ENCODE measurements at regions not wholly inside any gene's neighbourhood (a gene's known extent, or its start where the extent isn't known, plus 50 kb on each side); places are given as distances from the start of the nearest gene placed in this dataset.
A peak's percentile ranks its signal among the peaks of the same experiment; 100 is the strongest.

DNA sequence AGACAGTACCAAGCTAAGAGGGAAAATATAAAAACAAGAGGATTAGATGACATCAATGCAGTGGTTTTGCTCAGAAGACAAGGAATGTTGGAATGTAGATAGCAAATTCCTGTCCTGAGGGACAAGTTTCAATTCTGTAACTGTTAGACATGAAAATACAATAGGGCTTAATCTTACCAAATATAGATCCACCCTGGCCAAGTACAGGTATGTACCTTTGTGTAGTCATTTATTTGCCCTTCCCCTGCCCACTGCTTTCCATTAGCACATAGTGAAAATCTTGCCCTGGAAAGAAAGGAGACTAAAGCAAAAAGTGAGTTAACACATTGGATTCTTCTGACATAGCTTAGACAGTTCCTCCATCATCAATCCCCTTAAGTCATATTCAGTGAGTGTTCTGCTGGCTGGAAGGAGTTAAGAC is 389.0 kb upstream of the THBS1 start:
- H3K9me3 ChIP-seq = no peaks in the 10 kb centered on the region
- ChIA-PET CTCF (interaction anchor here (0.6 kb wide), 1 partner anchor 419 kb away, joined by 3 read pairs; no protein-coding TSS in a partner anchor), POLR2A (no interaction called here)
- H3K9me2 ChIP-seq = no peaks in the 10 kb centered on the region
- H3K4me3 ChIP-seq (ENCODE audit: low read depth in 2 of 2, low read length in 1 of 2) = no peak overlapping the region
- peak overlapping the region; percentile 43; the same call in 1 of the 2 replicates for H3K9ac ChIP-seq
- peaks cover 2 to 49% of the 10 kb centered on the region in 2 experiments for H3K4me1 ChIP-seq (ENCODE audit: control insufficient read depth in 1 of 2, insufficient read depth in 2 of 2, low read depth in 1 of 2, low read length in 1 of 2)
- peak overlapping the region; percentile 55; the same call in 1 of the 2 replicates for H2AFZ ChIP-seq (ENCODE audit: low read depth)
- H3K27me3 ChIP-seq (ENCODE audit: insufficient read depth) = no peaks in the 10 kb centered on the region
- no peaks in the 10 kb centered on the region for H3K79me2 ChIP-seq (ENCODE audit: insufficient read depth)
- peak overlapping the region; percentile 62 to 88; a peak in 3 of 4 replicates for H3K27ac ChIP-seq (ENCODE audit: low read depth in 2 of 2, low read length in 1 of 2)
- DNase-seq = no peak
- no peaks in the 10 kb centered on the region for H3K36me3 ChIP-seq (replicated peaks in 1 of 2; ENCODE audit: control insufficient read depth in 1 of 2, insufficient read depth in 2 of 2, low read length in 1 of 2)
- peaks cover 51% of the 10 kb centered on the region for H3F3A ChIP-seq (replicated peaks; ENCODE audit: insufficient read depth)
- peak overlapping the region; percentile 43 for H3K4me2 ChIP-seq
- H4K20me1 ChIP-seq (ENCODE audit: insufficient read depth) = no peaks in the 10 kb centered on the region
- TF ChIP-seq NRF1 (IDR thresholded peaks at IDR 0.05; ENCODE audit: low read depth, low read length) (no peak), JUND (IDR thresholded peaks at IDR 0.05) (no peak), YY1 (IDR thresholded peaks at IDR 0.05; ENCODE audit: low read depth) (no peak), ELF1 (IDR thresholded peaks at IDR 0.05) (no peak), CHD2 (IDR thresholded peaks at IDR 0.05; ENCODE audit: low read length, partially characterized antibody) (no peak), TEAD4 (IDR thresholded peaks at IDR 0.05; ENCODE audit: borderline replicate concordance, insufficient read depth) (peak; percentile 50; the same call in 1 of the 2 replicates), GATA2 (CRISPR knock-in tag; IDR thresholded peaks at IDR 0.05) (no peak), NFIC (IDR thresholded peaks at IDR 0.05; ENCODE audit: borderline replicate concordance) (no peak; the same call in 1 of the 2 replicates), IRF3 (IDR thresholded peaks at IDR 0.05; ENCODE audit: low read depth, low read length) (no peak), RXRA (IDR thresholded peaks at IDR 0.05; ENCODE audit: borderline replicate concordance, low read depth) (no peak), GABPA (IDR thresholded peaks at IDR 0.05; ENCODE audit: low read depth) (no peak), PBX3 (IDR thresholded peaks at IDR 0.05) (peak; percentile 23; the same call in 1 of the 2 replicates), ZBTB33 (IDR thresholded peaks at IDR 0.05; ENCODE audit: borderline replicate concordance, low read depth) (no peak), POLR2AphosphoS5 (IDR thresholded peaks at IDR 0.05; ENCODE audit: low read depth, low read length) (no peak), CTCF (IDR thresholded peaks at IDR 0.05) (no peak), MEF2A (IDR thresholded peaks at IDR 0.05; ENCODE audit: borderline replicate concordance, low read depth) (no peak), EP300 (IDR thresholded peaks at IDR 0.05; ENCODE audit: borderline replicate concordance in 1 of 2, low read depth in 1 of 2, low read length in 1 of 2) (peak in 1 of 2 experiments; percentile 46; a peak in 1 of 4 replicates), SMC3 (IDR thresholded peaks at IDR 0.05; ENCODE audit: low read depth, low read length) (no peak), TCF12 (IDR thresholded peaks at IDR 0.05) (peak; percentile 37), EZH2phosphoT487 (IDR thresholded peaks at IDR 0.05; ENCODE audit: borderline replicate concordance, low read depth) (no peak), RCOR1 (IDR thresholded peaks at IDR 0.05; ENCODE audit: low read length) (no peak), SIN3A (IDR thresholded peaks at IDR 0.05; ENCODE audit: borderline replicate concordance, low read depth, low read length) (no peak)
- TF ChIP-seq, protein P1, sequence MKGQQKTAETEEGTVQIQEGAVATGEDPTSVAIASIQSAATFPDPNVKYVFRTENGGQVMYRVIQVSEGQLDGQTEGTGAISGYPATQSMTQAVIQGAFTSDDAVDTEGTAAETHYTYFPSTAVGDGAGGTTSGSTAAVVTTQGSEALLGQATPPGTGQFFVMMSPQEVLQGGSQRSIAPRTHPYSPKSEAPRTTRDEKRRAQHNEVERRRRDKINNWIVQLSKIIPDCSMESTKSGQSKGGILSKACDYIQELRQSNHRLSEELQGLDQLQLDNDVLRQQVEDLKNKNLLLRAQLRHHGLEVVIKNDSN (IDR thresholded peaks at IDR 0.05; ENCODE audit: borderline replicate concordance, low read depth) = no peak
- TF ChIP-seq, protein P2, sequence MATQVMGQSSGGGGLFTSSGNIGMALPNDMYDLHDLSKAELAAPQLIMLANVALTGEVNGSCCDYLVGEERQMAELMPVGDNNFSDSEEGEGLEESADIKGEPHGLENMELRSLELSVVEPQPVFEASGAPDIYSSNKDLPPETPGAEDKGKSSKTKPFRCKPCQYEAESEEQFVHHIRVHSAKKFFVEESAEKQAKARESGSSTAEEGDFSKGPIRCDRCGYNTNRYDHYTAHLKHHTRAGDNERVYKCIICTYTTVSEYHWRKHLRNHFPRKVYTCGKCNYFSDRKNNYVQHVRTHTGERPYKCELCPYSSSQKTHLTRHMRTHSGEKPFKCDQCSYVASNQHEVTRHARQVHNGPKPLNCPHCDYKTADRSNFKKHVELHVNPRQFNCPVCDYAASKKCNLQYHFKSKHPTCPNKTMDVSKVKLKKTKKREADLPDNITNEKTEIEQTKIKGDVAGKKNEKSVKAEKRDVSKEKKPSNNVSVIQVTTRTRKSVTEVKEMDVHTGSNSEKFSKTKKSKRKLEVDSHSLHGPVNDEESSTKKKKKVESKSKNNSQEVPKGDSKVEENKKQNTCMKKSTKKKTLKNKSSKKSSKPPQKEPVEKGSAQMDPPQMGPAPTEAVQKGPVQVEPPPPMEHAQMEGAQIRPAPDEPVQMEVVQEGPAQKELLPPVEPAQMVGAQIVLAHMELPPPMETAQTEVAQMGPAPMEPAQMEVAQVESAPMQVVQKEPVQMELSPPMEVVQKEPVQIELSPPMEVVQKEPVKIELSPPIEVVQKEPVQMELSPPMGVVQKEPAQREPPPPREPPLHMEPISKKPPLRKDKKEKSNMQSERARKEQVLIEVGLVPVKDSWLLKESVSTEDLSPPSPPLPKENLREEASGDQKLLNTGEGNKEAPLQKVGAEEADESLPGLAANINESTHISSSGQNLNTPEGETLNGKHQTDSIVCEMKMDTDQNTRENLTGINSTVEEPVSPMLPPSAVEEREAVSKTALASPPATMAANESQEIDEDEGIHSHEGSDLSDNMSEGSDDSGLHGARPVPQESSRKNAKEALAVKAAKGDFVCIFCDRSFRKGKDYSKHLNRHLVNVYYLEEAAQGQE (IDR thresholded peaks at IDR 0.05; ENCODE audit: low read depth, low read length) = no peak

Data from SK-N-SH (cell line).